ENCODE measurements at regions not wholly inside any gene's neighbourhood (a gene's known extent, or its start where the extent isn't known, plus 50 kb on each side); places are given as distances from the start of the nearest gene placed in this dataset.

DNA sequence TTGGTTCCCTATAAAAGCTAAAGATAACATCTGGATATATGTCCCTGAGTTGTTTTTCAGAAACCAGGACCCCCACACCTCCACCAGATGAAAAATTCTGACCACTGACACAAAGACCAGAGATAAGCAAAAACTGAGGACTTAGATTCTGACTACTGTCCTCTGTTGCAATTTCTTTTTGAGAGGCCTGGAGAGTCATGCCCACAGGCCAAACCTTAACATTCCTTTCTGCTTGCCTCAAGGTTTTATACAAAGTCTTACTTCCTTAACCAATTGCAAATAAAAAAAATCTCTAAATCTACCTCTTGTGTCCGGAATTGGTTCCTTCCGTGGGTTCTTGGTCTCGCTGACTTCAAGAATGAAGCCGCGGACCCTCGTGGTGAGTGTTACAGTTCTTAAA is 228.5 kb downstream of the ABCC12 start:
- Histone ChIP-seq H2BK20ac (ENCODE audit: low read length) (no peak overlapping the region), H3K56ac (replicated peaks; ENCODE audit: insufficient read length, low read depth, low read length) (no peak overlapping the region), H3K23ac (ENCODE audit: insufficient read length) (no peak overlapping the region), H4K5ac (ENCODE audit: insufficient read length, low read depth, low read length) (no peak overlapping the region), H3K79me2 (ENCODE audit: control insufficient read depth in 1 of 2, insufficient read depth in 2 of 2, low read length in 2 of 2) (no peaks in the 10 kb centered on the region), H3K27me3 (replicated peaks in 1 of 4; ENCODE audit: control insufficient read depth in 3 of 4, extremely low read depth in 1 of 4, insufficient read depth in 3 of 4, low read length in 3 of 4) (no peaks in the 10 kb centered on the region), H3K4ac (replicated peaks; ENCODE audit: insufficient read length, low read depth, low read length) (no peak overlapping the region), H3K18ac (ENCODE audit: extremely low read depth, low read length) (no peak overlapping the region), H3K27ac (ENCODE audit: low read depth, low read length) (no peak overlapping the region), H3K9me3 (ENCODE audit: insufficient read depth in 2 of 2, low read depth in 1 of 2, low read length in 1 of 2) (no peaks in the 10 kb centered on the region), H3K4me3 (ENCODE audit: extremely low read depth in 1 of 4, insufficient read depth in 2 of 4, low read depth in 3 of 4, low read length in 4 of 4) (no peak overlapping the region), H2AK5ac (ENCODE audit: low read depth, low read length) (no peak overlapping the region), H2BK120ac (replicated peaks; ENCODE audit: low read depth, low read length) (no peak overlapping the region), H3K36me3 (ENCODE audit: control insufficient read depth in 2 of 4, insufficient read depth in 4 of 4, low read length in 3 of 4) (no peaks in the 10 kb centered on the region), H3K4me2 (ENCODE audit: insufficient read depth in 1 of 2, low read depth in 2 of 2, low read length in 2 of 2) (no peak overlapping the region), H4K8ac (ENCODE audit: extremely low read depth, insufficient read depth, low read length) (no peak overlapping the region), H3K4me1 (replicated peaks in 1 of 4; ENCODE audit: control insufficient read depth in 3 of 4, insufficient read depth in 4 of 4, low read length in 3 of 4) (no peaks in the 10 kb centered on the region), H3K23me2 (ENCODE audit: low read depth, low read length) (no peaks in the 10 kb centered on the region), H4K20me1 (replicated peaks in 1 of 2; ENCODE audit: control insufficient read depth in 1 of 2, insufficient read depth in 2 of 2, low read length in 2 of 2) (no peaks in the 10 kb centered on the region), H3K79me1 (ENCODE audit: low read depth, low read length) (no peaks in the 10 kb centered on the region), H2AFZ (ENCODE audit: low read length) (no peak overlapping the region), H2BK12ac (ENCODE audit: low read depth, low read length) (no peak overlapping the region), H3K9ac (replicated peaks in 1 of 4; ENCODE audit: extremely low read depth in 1 of 4, low read depth in 3 of 4, low read length in 3 of 4) (no peak overlapping the region), H4K91ac (replicated peaks; ENCODE audit: insufficient read length, low read length) (no peak overlapping the region), H3K14ac (ENCODE audit: insufficient read length) (no peak overlapping the region), H2BK15ac (ENCODE audit: low read length) (no peak overlapping the region), H2BK5ac (ENCODE audit: low read depth, low read length) (no peak overlapping the region)
- CTCF ChIA-PET (ENCODE audit: partially characterized antibody), result interaction anchor here (0.5 to 3.0 kb wide), 4 partner anchors 15 to 54 kb away, joined by 3 to 8 read pairs (median 4); no protein-coding TSS in a partner anchor
- POLR2A ChIA-PET (ENCODE audit: partially characterized antibody), result no interaction called here
- no peak for FAIRE-seq
- no peak for DNase-seq (ENCODE audit: low read depth in 1 of 2, low spot score in 2 of 2)
- whole genome bisulfite sequencing, 2 experiments (ENCODE audit: extremely low coverage in 1 of 2, insufficient coverage in 1 of 2, insufficient read length in 1 of 2, insufficient replicate concordance in 2 of 2, low coverage in 1 of 2, low lambda C conversion rate in 2 of 2, missing lambda C conversion rate in 1 of 2), result 99% methylated on average over 6 of the region's 6 CpGs; no CpG with 5 or more reads in 1 of the 2 experiments
- TF ChIP-seq MAFK (IDR thresholded peaks at IDR 0.05; ENCODE audit: low read depth, low read length) (no peak), CBX5 (IDR thresholded peaks at IDR 0.05; ENCODE audit: low read depth, low read length) (no peak), EZH2 (IDR thresholded peaks at IDR 0.05; ENCODE audit: low read depth, low read length, severe bottlenecking) (no peak), POLR2AphosphoS5 (IDR thresholded peaks at IDR 0.05; ENCODE audit: low read depth, low read length) (no peak), CTBP2 (IDR thresholded peaks at IDR 0.05; ENCODE audit: borderline replicate concordance, insufficient read depth, insufficient read length, low read length) (no peak), RNF2 (IDR thresholded peaks at IDR 0.05; ENCODE audit: borderline replicate concordance, low read depth, low read length, missing control alignments, poor library complexity, severe bottlenecking) (no peak), CHD2 (IDR thresholded peaks at IDR 0.05; ENCODE audit: low read length) (no peak), SIN3A (conservative IDR thresholded peaks at IDR 0.05 in 1 of 2, IDR thresholded peaks at IDR 0.05 in 1 of 2; ENCODE audit: low read depth in 1 of 2, low read length in 2 of 2) (no peak), GABPA (IDR thresholded peaks at IDR 0.05; ENCODE audit: borderline replicate concordance, insufficient read depth, low read length) (no peak), NANOG (IDR thresholded peaks at IDR 0.05; ENCODE audit: insufficient read depth, low read depth, low read length, poor library complexity, severe bottlenecking) (no peak), SP2 (IDR thresholded peaks at IDR 0.05; ENCODE audit: low read length) (no peak)
- TF ChIP-seq, protein P1, sequence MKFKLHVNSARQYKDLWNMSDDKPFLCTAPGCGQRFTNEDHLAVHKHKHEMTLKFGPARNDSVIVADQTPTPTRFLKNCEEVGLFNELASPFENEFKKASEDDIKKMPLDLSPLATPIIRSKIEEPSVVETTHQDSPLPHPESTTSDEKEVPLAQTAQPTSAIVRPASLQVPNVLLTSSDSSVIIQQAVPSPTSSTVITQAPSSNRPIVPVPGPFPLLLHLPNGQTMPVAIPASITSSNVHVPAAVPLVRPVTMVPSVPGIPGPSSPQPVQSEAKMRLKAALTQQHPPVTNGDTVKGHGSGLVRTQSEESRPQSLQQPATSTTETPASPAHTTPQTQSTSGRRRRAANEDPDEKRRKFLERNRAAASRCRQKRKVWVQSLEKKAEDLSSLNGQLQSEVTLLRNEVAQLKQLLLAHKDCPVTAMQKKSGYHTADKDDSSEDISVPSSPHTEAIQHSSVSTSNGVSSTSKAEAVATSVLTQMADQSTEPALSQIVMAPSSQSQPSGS (IDR thresholded peaks at IDR 0.05; ENCODE audit: low read length), result no peak
